HG02642 (cell line): ENCODE measurements at regions not wholly inside any gene's neighbourhood (a gene's known extent, or its start where the extent isn't known, plus 50 kb on each side); places are given as distances from the start of the nearest gene placed in this dataset.

Experiments
- ATAC-seq: cut with Tn5 transposase; IDR thresholded peaks from one replicate; pipeline ENCODE4 v1.9.1; 2021; ENCODE audit warnings: mild to moderate bottlenecking; ENCODE audit not compliant: unreplicated experiment, poor library complexity

GRCh38 chr20:11797156-11797555 lies 120.5 kb upstream of the BTBD3 start:
- no peak for ATAC-seq

DNA sequence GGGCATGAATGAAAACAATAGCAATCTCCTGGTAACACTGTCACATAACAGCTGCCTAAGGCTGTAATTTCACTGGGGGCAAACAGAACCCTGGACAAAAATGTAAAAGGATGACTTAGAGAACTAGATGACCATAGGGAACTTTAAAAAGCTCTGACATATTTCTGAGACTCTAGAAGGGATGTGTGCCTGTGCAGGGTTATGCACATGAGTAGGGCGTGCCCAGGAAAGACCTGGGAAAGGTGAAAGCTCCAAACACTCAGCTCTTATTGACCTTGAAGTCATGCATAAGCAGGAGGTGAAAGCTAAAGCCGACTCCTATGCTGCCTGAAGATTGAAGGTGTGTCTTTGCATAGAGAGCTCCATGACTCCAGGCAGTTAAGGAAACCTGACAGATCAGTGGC lies 118.4 kb upstream of the BTBD3 start:
- ATAC-seq = no peak

DNA sequence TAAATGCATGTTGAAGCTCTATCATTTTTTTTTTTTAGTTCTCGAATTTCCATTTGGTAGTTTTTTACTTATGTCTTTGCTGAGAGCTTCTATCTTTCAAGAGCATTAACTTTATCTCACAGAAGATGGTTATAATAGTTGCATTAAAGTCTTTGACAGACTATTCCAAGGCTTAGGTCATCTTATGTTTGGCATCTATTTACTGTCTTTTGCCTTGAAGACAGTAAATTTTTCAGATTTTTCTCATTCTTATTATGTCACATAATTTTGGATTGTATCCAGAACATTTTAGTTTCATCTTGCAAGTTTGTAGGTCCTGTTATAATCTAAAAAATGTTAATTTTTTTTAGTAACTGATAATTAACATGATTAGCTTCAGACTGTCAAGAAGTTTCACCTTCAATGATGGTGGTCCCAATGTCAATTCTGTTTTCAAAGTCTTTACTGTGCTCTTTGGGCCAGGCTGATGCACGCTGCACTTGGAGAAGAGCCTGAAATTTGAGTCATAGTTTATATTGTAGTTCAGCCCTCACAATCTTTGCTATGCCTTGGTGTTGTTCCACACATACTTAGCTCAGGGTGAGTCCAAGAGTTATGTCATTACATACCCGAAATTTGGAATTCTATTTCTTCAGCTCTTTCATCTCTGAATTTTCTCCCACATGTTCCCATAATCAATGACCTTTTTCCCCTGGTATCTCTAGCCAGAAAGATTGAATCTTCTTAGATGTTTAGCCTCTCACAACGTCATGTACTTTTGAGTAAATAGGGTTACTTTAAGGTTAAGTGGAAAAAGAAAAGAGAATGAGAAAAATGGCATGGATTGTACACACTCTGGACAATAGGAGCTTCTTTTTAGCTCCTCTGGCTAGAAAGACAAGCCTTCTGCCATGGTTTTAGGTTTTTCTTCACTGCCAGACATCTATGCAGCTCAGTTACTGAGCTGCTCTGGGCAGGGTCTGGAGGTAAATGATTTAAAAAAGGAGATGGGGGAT lies 110.3 kb upstream of the BTBD3 start:
- ATAC-seq = no peak

GRCh38 chr20:11808841-11809240 lies 108.9 kb upstream of the BTBD3 start:
- no peak for ATAC-seq

DNA sequence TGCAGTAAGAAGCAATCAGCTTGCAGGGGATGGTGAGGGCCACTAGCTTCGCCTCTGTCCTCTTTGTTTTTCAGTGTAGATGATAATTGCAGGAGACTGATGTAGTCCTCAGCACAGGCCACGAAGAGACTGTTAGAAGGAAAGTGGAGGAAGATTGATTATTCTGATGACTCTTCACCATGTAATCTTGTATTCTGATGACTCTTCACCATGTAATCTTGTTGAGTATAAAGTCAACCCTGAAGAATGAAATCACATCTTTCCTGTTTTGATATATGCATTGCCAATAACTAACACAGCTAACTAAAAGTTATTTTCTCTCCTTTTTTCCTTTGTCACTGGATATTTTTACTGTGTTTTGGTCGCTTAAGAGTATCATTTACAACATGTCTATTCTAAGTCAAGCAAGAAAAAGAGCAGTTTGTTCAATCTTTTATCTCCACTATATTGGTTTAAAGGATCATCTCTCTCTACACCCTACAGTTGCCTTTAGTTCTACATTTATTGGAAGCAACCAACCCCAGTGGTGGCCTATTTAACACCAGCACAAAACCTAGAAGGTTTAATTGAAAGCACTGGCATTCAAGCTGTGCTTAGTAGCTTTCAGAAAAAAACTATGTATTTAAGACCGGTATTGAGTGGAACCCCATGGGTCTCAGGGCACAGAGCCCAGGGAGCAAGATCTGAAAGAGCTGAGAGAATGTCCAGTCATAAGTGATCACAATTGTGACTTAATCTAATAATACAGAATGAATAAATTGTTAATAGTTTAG lies 107.2 kb upstream of the BTBD3 start:
- no peak for ATAC-seq

- no peak for ATAC-seq
These were observed 104.4 kb upstream of the BTBD3 start for GRCh38 chr20:11813106-11813890.

DNA sequence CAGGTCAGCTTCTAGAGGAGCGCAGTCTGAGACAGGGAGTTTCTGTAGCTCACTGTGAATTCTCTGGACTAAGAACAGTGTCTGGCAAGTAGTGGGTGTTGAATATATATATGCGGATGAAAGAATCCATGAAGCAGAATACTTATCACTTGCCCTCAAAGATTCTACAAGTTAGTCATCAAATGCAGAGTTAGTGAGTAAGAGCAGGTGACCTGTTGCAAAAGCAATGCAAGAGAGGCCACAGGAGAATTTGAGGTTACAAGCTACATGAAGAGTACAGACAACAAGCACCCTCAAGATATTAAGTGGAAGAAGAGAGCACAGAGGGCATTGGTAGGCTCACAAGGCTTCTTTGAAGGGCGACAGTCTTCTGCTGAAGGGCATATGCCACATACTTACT lies 103.4 kb upstream of the BTBD3 start:
- ATAC-seq = no peak

DNA sequence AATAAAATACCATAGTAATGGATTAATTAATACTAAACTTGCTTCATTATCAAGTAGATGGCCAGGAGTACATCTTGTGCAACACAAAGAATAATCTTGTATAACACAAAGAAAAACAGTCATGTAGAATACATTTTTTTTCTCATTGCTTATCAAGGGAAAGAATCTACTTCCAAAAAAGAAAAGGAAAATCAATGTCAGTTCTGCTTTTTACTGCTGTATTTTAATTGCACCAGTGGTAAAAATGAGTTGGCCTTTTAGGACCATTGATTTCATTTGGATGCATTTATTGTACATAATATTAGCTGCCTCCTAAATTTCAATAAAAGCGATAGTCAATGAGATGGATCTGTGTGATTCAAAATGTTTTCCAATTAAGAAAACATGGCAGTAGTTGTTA lies 96.9 kb upstream of the BTBD3 start:
- no peak for ATAC-seq

GRCh38 chr20:11822540-11822794 lies 95.2 kb upstream of the BTBD3 start:
- no peak for ATAC-seq

GRCh38 chr20:11826334-11826733 lies 91.4 kb upstream of the BTBD3 start:
- no peak for ATAC-seq

DNA sequence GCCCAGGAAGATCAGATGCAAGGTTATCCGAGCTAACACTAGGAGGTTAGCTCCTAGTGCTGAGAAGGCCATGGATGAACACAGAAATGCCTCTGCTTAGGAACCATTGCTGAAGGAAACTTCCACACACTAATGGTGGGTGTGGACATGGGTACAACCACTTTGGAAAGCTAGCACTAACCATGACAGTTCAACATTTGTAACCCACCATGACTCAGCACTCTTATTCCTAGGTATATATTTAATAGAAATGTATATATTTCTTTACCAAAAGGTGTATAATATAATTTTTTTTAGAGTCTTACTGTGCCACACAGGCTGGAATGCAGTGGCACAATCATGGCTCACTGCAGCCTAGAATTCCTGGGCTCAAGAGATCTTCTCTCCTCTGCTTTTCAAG lies 85.3 kb upstream of the BTBD3 start:
- no peak for ATAC-seq

GRCh38 chr20:11832851-11833250 lies 84.8 kb upstream of the BTBD3 start:
- no peak for ATAC-seq

DNA sequence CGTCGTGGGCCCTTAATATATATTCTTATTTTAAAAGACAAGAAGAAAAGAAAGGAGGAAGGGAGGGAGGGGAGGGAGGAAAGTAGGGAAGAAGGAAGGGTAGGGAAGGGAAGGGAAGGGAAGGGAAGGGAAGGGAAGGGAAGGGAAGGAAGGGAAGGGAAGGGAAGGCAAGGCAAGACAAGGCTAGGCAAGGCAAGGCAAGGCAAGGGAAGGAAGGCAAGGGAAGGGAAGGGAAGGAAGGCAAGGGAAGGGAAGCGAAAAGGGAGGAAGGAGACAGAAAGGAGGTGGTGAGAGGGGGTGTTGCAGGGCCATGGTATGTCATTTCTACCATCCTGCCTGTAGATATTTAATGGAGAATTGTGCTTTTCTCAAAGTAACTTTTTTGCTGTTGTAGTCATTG lies 83.9 kb upstream of the BTBD3 start:
- ATAC-seq = no peak

- ATAC-seq = no peak
These were observed 79.5 kb upstream of the BTBD3 start for GRCh38 chr20:11838076-11838636.

DNA sequence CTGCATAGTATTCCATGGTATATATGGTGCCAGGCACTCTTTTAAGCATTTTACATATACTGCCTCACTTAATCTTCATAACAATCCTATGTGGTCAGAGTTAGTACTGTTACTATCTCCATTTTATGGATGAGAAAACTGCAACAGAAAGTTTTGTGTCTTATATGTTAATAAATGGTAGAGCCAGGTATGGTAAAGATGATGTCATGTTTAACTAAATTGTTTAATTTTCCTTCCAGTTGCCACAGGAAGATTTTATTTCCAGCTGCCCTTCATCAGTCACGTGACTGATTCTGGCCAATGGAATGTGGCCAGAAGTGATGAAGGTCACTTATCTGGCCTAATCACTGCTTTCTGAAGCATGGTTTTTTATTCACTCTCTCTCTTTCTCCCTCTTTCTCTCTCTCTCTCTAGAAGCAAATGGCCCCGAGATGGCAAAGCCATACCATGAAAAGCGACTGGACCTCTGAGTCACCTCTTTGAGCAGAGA lies 75.7 kb upstream of the BTBD3 start:
- no peak for ATAC-seq

DNA sequence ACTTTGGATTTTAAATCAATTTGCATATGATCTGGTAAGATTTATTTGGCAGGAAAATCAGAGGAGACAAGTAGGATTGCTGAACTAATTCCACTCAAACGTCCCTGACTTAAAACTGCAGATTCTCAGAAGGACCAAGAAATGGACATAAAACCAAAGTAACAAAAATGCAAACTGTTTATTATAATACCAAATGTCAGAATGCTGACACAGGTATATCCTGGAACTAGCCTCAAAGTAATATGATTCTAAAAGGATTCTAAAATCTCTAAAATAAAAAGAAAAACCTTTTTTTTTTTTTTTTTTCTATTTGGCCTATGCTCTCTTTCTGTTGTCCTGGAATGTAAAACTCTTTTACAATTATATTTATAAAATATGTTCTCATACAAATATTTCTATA lies 74.4 kb upstream of the BTBD3 start:
- no peak for ATAC-seq

DNA sequence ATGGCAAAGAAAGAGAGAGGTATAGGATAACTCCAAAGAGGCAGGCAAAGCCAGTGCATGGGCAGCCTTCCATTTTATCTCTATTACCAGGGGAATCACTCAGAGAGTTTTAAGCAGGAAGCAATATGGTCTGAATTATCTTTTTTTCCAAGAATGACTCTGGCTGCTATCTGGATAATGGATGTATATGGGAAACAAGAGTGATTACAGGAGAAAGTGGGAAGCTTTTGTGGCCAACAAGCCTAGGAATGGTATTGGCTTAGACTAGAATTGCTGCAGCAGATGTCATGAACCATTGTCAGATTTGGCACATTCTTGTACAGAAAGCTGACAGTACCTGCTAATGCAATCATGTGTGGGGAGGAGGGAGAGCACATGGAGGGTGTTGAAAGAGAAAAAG lies 73.0 kb upstream of the BTBD3 start:
- no peak for ATAC-seq

DNA sequence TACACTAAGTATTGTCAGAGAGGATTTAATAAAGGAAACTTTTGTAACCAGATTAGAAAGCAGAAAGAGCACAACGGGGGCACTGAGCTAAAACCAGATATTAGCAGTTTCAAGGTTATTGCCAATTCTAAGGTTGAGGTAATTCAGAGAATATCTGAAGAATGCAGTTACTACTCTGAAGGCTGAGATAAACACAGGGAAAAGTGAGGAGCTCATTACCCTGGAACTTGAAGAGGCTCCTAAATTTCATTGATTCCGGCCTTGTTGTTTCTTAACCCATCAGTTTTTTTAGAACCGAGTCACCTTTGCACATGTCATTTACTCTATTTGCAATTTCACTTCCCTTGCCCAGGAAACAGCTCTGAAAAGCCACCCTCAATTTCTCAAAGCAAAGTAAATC lies 72.4 kb upstream of the BTBD3 start:
- ATAC-seq = no peak

GRCh38 chr20:11846131-11846530 lies 71.6 kb upstream of the BTBD3 start:
- no peak for ATAC-seq

GRCh38 chr20:11847827-11848226 lies 69.9 kb upstream of the BTBD3 start:
- no peak for ATAC-seq
